Fibroblast of skin of back (primary cell): ENCODE measurements at regions not wholly inside any gene's neighbourhood (a gene's known extent, or its start where the extent isn't known, plus 50 kb on each side); places are given as distances from the start of the nearest gene placed in this dataset.

ENCODE experiments used
- DNase-seq: peaks from one replicate; pipeline ENCODE4 v3.0.0-alpha.2; 2013

DNA sequence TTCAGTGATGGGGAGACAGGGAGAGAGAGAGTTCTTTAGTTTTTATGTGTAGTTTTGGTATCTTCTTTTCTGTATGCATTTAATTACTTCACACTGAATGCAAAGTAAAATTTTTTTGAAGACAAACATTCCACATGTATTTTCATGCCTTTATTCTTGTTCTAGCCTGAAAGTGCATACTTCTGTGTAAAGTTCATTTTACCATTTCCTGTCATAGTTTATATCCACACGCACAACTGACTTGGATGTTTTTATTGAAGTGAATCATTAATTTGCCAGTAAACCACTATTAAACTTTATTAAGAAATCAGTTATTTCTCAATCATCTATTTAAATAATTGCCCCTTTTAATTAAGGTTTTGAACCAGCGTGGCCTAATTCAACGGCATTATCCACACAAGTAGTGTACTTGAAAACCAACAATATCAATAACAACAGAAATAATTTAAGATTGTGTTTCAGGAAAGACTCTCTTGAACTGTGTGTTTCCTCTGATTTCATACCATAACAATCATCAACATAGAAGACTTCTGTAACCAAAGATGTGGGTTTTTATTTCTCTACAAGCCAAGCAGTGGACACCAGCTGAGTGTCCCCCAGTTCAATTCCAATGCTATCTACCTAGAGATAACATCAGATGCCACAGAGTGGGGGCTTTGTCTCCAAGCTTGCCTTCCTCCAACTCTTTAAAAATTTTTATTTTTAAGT is 512.7 kb upstream of the JAG1 start:
- DNase-seq: peak; percentile 88

DNA sequence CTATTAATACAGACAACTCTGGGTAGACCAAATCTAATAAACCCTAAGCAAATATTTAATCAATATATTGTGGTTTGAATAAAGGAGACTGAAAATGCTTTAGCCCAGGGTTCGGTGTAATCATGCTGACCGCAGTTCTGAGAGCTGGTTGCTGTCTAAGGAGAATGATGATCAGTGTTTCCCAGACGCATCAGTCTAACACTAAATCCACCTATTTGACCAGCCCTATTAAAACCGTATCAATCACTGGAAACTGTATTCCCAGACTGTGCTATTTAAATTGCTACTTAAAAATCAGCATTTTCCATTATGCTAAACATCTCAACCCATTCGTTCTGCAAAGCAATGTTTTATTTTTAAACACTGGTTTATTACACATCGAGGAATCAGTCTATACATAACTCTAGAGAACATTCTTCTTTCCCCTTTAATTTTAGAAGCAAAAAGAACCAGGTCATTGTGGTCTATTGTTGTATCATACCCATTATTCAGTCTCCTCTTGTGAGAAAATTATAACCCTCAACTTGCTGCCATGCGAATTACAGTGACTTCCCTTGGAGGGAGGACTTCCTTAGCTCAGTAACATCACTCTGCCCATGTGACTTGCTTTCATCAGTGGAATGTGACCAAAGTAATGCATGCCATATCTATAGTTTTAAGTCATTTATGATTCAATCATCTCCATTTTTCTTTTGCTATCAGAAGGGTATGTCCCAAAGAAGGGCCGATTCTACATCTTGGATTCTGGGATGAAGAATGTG is 515.2 kb upstream of the JAG1 start:
- peak; percentile 50 for DNase-seq

GRCh38 chr20:11190741-11191140 is 516.9 kb upstream of the JAG1 start:
- no peak for DNase-seq

- DNase-seq: no peak
Measured at GRCh38 chr20:11192106-11192505, 518.3 kb upstream of the JAG1 start.

DNA sequence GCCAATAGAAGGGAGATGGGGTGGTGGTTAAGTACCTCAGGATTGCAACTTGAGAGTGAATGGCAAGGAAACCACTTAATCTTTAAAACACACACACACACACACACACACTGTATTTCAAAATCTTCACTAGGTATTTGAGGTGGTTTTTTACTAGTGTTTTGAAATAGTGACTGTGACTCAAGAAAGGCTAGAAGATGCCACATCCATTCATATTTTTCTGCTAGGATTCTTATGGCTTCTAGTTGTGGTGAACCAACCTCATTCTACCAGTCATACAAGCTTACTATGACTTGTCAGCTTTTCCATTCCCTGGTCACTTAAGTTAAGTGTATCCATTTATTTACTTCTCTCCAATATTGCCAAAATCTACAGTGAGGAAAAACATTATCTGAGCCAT is 519.4 kb upstream of the JAG1 start:
- peak; percentile 33 for DNase-seq

GRCh38 chr20:11195169-11195568 is 521.4 kb upstream of the JAG1 start:
- DNase-seq: no peak

- peak; percentile 87 for DNase-seq
Measured at GRCh38 chr20:11195899-11196558, 522.2 kb upstream of the JAG1 start.

- DNase-seq: no peak
Measured at GRCh38 chr20:11197851-11198250, 524.1 kb upstream of the JAG1 start.

DNA sequence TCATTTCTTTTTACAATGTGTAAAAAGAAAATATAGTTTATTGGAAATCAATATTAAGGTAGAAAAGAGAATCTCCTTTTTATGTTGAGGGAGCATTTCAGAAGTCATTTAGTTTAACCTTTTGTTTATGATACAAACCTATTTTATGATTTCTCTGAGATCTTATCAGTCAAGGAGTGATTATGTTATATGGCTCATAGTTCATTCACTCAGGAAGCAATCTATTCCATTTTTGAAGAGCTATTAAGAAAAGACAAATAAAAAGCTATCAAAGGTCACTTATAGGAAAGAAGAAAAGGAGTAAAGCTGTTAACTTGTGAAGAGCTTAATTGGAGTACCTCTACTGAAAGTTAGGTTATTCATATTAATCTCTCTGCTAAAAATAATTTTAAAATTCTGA is 526.6 kb upstream of the JAG1 start:
- DNase-seq: no peak

DNA sequence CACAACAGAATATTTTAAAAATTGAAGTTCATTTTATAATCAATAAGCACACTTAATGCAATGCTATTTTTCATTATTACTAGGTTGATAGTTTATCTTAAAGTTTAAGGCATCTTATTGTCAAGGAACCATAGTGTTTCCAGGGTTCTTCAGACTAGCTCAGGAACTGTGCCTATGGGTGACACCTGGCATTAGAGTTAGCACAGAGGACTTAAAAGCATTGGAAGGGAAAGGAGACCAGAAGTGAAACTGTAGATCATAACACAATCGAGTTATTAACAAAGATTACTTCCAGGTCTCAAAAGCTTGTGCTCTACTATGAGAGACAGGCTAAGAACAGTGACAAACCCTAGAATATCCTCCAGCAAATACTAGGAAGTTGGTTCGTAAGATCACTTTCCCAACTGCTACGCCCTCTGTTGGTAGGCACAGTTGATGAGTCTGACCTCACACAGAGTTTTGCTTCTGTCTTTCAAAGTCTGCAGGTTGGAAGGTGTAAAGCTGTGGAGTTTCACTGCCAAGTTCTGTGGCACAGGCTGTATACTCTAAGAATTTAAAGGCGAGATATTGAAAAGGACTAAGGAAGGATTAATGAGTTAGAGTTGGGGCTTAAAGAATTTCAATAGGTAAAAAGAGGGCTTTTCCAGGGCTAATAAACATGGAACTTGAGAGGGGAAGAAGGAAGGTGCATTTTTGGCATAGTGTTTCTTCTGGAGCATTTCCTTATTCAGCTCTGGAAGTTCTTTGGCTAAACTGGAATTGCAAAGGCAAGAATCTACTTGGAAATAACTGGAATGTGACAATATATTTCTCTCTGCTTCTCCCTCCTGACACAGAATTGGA is 531.3 kb upstream of the JAG1 start:
- peak; percentile 71 for DNase-seq

- DNase-seq: no peak
Measured at GRCh38 chr20:11205769-11206362, 532.1 kb upstream of the JAG1 start.

GRCh38 chr20:11207749-11208502 is 534.1 kb upstream of the JAG1 start:
- peak; percentile 96 for DNase-seq

DNA sequence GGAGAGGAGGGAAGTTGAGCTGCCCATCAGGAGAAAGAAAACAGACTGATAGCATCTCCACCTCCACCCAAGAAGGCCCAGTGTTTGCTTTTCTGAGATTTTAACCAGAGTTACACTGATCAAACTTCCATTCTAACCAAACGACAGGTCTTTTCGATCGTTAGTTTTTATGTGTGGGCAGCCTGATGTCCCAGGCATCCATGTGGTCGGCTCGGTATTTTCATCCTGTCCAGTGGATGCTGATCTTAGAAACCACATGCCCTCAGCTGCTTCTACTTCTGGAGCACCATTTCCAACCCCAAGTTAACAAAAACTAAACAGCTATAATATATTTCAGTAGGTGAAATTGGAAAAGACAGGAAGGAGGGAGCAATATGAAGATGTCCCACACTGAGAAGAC is 536.8 kb upstream of the JAG1 start:
- no peak for DNase-seq

DNA sequence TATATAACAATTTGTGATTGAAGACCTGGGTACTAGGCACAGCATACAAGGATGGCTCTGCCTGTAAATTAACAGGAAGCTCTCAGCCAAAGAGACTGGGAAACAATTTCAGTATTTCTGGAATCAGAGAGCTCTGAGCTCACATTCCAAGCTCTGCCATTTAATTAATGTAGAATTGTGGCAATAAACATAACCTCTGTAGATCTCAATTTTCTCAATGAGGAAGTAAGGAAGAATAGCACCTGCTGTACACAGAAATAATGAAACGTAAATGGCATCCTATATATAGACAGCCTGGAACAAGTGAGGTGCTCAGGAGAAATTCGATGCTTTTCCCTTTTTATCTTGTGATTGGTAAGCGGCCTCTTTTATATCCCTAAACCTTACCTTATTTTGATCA is 538.5 kb upstream of the JAG1 start:
- DNase-seq: no peak

GRCh38 chr20:11212902-11213301 is 539.1 kb upstream of the JAG1 start:
- no peak for DNase-seq

DNA sequence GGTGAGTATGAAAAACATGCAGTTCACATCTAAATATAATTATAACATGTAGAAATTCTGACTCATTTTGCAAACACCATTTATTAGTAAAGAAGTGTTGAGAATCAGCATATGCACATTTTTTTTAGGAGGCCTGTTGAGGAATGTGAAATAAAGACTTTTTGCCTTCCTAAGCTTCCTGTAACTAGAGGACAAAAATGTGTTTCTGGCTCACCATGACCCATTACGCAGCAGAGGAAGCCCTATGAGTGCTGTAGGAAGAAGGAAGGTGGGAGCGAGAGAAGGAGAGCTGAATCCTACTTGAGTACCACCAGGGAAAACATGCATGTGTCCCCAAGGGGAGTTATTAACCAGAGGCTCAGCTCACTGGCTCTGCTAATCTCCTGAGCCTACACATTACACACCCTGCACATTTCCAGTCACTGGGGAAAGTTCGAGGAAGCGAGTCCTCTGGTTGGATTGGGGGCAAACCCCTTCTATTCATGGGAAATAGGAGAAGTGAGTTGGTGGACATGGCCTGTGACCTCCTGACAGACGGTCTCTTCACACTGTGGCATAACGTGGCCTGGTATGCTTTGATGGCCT is 540.5 kb upstream of the JAG1 start:
- peak; percentile 78 for DNase-seq

DNA sequence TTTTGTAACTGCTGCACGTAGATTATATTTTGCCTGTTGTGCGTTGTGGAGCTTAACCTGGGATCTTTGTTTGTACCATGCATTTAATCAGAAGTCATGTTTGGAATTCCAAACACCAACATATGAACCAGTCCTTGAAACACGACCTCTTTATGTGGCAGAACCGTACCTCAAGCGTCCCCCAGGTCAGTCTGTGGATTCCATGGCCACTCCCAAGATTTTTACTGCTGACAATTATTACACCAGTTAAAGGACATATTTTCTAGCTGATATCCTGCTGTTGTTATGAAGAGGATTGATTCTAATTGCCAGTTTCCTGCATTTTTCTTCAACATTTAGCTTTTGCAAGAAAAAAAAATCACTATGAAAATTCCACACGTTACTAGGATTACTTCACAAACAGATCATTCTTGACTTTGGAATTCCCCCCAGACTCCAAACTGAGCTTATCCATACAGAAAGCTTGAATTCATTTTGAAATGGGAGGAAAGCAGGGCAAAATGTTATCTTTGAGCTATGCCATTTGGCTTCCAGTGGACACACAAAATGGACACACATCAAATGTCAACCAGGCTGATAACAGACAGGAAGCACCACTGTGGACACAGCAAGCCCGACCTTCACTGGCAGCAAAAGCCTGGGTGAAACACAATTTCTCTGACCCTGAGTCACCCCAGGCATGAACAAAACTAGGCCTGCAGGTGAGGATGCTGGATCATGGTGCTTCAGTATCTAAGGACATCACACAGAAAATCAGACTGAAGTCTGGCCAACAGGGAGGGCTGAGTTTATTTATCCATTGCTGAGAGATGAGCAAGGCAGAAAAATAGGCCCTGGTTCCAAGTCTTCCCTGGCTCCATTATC is 542.9 kb upstream of the JAG1 start:
- DNase-seq: peak; percentile 94

DNA sequence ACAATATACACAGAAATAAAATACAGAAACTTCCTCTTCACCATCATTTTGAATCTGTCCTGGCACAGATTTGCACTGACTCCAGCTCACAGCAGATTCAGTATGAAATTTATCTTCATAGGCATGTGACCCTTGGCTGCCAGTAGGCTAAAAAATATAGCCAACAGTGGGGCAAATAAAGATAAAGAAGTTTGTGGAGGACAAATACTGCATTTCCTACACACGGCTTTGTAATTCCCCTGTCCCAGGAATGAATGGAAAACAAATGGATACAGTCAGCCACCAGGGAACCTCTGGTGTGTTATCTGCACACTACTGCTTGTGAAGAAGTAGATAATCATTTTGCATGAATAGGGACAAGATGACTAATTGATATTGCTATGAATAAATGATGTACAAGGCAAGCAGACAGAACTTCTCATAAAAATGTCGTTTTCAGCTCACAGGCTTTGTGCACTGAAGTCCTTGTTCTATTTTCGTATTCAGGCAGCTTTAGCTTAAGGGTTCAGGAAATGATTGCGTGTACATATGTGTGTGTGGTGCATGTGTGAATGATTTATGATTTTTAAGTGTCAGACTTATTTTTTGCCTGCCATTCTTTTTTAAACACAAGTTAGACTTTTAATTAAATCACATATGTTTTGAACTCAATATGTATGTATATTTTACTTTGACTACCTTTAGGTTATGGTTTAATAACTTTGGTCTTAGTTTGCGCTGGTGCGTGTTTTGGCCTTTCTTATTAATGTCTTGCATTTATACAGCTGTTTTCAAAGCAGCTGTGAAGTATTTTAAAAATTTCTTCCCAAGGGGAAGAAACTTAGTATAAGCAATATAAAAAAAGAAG is 543.8 kb upstream of the JAG1 start:
- peak; percentile 79 for DNase-seq

GRCh38 chr20:11218173-11218680 is 544.4 kb upstream of the JAG1 start:
- no peak for DNase-seq
